ACHN (cell line): ENCODE measurements at regions not wholly inside any gene's neighbourhood (a gene's known extent, or its start where the extent isn't known, plus 50 kb on each side); places are given as distances from the start of the nearest gene placed in this dataset.
A peak's percentile ranks its signal among the peaks of the same experiment; 100 is the strongest.

ENCODE experiments used
- DNase-seq: peaks from one replicate; pipeline ENCODE4 v3.0.0-alpha.2; 2015
- in situ Hi-C: cut with HindIII; loops from 2 replicates; pipeline ENCODE4 v1.10.0; 2017; ENCODE audit warnings: low sequenced_read_pairs, low pct_ligation_motif_present, low pct_unique_long_range_greater_than_20kb

DNA sequence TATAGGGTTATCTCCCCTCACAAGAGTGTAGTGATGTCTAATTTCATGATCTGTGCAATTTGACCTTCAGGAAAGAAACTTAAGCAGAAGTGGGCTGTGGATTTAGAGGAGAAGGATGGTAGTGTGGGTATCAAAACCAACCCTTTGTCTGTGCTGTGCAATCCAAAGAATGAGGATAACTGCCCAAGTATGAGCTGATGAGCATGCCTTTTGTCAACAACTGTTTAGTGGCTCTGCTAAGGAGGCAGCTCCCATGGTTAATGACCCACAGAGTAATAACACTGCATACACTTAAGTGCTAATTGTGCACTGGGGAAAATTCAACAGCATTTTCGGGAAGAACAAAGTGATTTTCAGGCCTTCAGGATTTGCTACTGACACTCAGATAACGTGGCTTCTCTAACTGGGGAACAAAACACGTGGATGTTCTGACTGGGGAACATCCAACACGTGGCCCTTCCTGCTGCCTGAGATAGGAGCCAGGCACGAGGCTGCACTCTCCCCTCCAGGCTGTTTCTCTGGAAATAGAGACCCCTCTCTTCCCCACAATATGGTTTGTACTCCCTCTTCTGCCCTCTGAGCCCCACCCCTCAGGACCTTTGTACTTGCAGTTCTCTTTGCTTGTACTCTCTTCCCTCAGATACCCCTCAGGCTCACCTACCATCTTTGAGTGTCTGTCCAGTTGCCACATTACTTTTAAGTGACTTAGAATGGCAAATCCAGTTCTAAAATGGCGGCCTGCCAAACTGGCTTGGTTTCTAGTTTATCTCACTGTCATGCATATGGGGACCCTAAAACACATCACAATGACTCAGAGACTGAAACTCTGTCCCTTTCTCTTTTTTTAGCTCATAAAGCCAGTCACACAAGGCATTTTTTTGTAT, 234.9 kb upstream of the POU2AF2 start:
- in situ Hi-C loops, result no loop called here
- no peak for DNase-seq

DNA sequence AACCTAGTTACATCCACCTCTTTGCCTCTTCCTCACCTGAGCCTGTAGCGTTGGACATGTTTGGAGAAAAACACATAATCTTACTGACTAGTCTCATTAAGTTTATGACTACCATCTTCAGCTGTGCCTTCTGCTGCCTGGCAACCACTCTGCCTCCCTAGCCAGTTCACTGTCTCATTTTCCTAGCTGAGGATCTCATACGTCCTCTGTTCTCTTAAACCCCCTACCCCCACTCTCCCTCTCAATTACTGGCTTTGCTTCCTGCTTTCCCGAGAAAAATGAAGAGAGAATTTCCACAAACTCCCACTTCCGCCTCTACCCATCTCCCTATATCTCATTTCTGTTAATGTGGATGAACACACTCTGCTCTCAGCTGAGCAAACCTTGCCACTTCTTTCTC, 239.3 kb upstream of the POU2AF2 start:
- in situ Hi-C loops, result no loop called here
- no peak for DNase-seq

DNA sequence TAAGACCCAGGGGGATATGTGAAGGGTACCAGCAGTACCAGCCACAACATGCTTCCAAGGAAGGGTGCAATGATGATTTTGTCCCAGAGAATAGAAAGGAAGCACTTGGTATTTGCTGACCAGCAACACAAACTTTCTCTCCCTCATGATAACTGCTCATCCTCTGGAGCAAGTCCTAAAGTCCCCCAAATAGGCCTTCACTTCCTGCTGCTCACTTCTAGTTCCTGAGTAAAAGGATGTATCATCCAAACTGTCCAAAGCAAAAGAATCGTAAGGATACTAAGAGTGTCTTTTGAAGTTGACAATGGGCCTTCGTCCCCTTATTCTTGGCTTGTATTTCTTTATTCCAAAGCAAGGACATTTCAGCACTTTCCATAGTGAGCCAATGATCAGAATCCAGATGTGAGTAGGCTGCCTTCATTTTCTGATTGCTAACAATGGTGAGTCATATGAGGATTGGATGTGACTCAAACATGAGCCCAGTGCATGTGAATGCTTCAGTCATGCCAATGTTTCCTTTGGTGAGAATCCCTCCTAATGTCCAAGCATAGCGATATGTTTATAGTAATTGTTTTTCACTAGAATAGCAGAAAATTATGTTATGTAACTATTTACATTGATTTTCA, 243.4 kb upstream of the POU2AF2 start:
- DNase-seq, result peak; percentile 2
- in situ Hi-C loops, result no loop called here

DNA sequence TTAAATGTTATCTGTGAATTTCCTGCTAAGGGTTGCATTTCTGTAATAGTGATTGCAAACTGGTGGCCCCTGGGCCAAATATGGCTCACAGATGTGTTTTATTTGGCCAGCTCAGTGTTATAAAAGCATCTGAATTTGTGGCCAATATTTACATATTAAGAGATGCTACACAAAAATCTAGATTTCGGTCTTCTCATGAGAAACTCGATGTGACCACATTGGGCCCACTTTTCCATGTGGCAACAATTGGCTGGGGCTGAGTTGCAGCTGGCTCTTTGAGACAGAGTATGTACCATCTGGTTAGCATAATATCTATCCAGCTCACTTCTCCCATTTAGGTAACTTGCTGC, 244.5 kb upstream of the POU2AF2 start:
- DNase-seq, result no peak
- in situ Hi-C loops, result no loop called here

DNA sequence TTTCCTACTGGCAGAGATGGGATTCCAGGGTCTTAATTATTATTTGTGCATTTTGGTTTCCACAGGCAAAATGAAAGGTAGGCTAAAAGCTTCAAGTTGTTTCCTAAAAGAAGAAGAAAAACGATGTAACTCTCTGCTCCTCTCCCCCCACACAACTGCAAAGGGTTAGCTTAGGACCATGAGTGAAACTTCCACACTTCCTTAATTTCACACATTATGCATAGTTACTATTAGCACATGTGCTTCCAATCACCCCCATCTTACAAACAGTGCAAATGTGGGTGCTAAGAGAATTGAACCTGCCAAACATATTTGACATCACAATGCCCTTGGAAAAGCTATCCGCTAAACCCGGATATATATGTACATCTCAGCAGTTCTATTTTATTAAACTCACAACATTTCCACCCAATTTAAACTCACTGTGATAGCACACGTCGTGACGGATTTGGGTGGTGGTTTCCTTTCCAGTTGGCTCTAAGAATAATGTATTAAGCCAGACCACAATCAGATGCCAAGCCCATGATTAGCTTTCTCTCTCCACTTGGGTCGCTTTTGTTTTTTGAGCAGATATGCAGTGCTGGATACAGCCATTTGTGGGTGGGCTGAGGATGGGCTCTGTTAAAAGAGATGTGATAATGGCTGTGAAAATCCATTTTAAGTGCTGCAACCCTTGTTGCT, 245.0 kb upstream of the POU2AF2 start:
- in situ Hi-C loops, result no loop called here
- DNase-seq, result no peak

DNA sequence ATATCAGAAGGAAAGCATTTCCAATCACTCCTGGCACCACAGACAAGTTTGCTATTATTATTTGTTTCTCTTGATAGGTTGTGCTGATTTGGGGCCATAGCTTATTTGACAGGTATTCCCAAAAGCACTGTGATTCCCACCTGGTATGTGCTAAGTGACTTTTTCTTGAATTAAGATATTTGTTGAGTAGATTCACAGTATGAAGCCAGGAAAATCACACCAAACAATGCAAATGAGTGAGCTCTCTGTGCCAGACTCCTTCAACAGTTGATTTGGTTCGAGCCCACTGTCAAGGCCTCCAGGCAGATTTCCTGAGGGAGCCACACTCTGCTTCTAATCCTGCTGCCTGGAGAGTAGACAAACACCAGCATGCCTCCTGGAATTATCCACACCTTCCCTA, 253.0 kb upstream of the POU2AF2 start:
- no peak for DNase-seq
- in situ Hi-C loops, result no loop called here

DNA sequence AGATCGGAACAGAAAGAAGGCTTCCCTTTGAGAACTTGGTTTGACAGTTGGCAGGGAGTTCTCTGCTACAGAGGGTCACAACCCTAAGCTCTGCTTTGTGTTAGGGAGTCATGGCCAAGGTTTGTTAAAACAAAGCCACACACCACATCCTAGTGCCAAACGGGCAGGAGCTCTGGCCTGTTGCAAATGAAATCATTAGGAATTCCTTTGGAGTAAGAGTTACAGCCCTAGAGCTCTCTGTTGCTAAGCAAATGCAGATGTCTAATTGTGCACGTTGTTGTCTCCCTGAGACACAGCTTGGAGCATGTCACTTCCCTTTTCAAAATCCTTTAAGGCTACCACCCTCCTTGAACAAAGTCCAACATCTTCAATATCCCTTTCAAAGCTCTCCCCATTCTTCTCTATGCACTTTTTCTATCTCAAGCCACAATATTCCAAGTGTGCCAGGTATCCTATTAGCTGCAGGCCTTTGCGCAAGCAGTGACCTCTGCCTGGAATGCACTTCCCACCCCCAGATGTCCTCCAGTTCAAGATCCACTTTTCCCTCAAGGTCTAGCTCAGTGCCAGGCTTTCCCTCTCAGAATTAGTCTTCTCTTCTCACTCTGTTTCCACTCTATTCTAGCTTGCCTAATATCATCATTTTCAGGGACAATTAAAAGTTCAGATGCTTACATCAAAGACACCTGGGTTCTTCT, 253.7 kb upstream of the POU2AF2 start:
- in situ Hi-C loops, result no loop called here
- DNase-seq, result no peak

DNA sequence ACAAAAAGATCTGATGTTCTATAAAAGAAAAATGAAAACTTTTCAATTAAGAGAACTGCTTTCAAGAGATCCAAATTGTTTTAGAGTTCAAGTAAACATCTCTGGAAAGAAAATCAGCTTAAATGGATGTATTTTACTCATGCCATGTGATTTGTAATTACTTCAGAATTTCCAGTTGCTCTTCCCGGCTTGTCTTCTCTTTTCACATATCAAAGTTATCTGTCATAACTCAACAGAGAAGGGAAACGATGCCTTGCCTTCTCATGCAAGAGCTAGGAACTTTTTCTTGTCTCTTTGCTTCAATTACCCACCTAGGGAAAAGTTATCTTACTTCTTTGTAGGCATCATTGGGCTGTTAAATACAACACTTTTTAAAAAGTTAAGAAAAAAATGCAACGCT, 255.2 kb upstream of the POU2AF2 start:
- in situ Hi-C loops, result no loop called here
- DNase-seq, result no peak

DNA sequence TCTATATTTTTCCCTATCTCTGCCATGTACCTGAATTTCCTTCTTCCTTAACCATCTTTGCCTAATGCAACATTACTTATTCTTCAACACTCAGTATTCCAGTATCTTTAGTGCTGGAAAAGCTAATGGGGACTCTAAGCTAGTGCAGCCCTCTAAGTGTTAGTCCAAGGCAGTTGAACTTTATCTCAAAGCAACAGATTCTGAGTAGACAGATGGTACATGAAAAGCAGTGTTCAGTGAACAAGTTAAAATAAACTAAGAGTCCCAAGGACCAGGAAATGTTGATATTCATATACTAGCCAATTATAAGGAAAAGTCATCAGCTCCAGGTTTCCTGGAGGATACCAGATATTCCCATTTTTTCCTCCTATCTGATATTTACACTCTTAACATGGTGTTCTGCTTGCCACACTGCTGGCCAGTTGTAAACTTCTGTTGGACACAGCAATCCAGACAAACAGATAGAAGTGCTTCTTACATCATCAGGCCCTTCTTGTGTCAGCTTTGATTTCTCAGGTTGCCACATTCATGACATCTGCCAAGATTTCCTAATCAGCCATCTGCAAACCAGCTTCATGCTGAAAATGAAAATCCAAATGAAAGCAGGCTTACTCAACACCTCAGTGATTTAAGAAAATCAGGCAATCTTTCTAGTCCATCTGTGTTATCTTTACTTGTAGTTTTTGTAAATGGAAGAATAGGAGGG, 255.9 kb upstream of the POU2AF2 start:
- in situ Hi-C loops, result no loop called here
- no peak for DNase-seq

DNA sequence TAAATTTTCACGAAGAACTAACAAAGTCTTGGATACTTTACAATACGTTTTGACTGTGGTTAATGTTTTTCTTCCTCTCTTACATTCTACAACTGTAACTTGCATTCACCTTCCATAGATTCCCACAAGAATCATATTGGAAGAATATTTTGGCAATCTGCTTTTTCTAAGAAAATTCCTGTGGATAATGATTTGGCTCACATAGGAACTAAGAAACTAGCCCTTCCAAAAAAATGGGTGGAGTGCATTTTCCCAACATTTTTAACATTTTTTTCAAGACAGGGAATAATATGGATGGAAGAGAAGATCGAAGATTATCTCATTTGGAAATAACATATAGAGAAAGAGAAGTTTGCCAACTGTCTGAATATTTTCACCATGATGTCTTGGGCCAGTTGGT, 256.9 kb upstream of the POU2AF2 start:
- DNase-seq, result no peak
- in situ Hi-C loops, result no loop called here

DNA sequence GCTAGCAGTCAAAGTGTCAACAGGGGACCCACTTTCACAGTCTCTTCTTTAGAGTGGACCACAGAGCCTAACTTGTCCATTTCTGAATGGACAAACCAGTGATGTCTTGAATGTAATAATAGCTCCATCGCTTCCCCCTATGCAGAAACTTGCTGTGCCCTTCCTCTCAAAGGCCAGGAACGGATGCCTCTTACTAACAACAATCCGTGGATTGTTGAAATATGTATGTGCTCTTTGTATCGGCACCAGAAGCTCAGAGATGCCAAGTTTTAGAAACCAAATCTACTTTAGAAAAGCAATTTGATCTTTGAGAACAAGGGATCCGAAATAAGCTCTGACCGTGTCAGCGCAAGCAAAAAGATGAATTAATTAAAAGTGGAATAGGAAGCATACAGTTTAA, 259.5 kb upstream of the POU2AF2 start:
- DNase-seq, result no peak
- in situ Hi-C loops, result no loop called here

DNA sequence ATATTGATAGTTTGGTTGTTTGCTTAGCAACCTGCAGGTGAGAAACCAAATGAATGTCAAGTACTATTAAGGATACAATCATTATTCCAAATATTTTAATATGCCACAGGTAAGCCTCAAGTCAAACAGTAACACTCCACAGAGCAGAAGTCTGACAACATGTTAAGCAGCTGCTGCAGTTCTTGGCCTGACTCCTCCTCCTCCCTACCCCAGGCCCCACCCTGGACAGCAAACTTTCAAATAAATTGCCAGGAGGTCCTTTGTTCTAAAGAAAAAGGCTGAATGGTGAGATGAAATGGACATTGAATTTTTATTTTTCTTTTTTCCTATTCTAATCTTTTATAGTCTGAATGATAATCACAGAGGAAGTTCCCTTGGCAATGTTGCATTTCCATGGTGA, 260.0 kb upstream of the POU2AF2 start:
- in situ Hi-C loops, result no loop called here
- no peak for DNase-seq

DNA sequence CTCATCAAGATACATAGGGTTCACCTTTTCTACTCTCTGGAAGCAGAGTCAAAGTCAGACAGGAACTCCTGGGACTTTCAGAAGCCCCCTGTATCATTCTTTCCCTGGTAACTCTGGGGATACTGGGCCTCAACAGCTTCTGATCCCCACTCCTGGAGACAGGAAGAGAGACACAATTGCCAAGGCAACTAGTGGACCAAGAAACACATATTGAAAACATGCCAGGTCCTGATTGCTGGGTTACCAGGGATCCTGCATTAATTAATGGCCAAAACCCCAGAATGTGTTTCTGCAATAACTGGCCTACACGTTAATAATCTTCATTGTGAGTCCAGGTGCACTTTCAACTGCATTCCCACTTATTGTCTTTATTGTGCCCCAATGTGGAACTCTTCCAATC, 260.8 kb upstream of the POU2AF2 start:
- in situ Hi-C loops, result no loop called here
- DNase-seq, result no peak

DNA sequence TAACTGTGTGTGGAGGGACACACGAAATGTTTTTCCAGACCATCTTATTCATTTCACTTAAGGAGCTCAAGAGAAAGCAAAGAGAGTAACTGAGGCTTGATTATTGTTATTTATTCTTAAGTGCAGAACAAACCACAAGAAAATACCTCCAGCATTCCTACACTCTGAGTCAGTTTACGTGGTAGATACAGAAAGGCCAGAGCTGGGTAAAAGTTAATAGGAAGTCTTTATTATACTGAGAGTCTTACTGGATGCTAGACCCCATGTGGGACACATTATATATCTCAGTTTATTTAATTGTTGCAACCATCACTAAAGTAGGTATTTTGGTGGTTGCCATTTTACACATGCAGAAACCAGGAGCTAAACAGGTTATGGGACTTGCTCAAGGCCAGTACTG, 261.4 kb upstream of the POU2AF2 start:
- in situ Hi-C loops, result no loop called here
- peak; percentile 72 for DNase-seq

DNA sequence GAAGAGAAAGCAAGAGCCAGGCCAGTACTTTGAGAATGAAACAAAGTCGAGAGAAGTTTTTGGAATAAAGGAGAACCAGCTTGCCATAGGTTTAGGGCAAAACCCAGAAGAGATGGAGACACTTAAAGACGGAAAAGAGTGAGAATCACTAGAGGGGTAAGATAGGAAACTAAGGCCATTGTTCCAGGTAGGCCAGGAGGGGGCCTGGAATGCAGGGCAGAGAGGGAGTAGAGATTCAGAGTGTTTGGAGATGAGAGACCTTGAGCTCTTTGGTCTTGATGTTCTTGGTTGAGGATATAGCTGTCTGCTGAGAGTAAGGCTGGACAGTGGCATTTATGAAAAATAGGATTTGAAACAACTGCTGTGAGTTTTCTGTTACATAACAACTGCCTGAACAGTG, 263.3 kb upstream of the POU2AF2 start:
- no peak for DNase-seq
- in situ Hi-C loops, result no loop called here

DNA sequence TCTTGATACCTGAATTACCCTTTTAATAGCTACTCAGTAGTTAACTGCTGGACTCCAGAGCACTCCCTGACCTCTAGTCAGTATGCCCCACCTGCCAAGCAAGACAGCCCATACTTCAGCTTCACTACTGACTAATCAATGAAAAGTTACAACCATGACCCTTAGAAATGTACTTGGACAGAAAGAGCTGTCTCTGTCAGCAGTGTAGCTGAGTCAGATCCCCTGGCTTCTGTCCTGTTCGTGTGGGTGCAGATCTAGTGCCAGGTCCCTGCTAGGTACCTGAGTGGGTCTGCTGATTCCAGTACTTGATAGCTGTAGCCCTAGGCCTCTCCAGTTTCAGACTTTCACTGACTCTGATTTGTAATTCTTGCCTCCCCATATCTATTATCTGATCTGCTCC, 265.8 kb upstream of the POU2AF2 start:
- in situ Hi-C loops, result no loop called here
- DNase-seq, result no peak

DNA sequence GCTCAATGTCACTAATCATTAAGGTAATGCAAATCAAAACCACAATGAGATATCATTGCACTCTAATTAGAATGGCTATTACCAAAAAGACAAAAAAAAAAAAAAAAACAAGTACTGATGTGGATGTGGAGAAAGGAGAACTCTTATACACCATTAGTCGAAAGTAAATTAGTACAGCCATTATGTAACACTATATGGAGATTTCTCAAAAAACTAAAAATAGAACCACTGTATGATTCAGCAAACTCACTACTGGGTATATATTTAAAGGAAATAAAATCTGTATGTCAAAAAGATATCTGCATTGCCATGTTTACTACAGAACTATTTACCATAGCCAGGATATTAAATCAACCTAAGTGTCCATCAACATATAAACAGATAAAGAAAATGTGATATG, 265.4 kb upstream of the ARHGAP20 start:
- no peak for DNase-seq
- in situ Hi-C loops, result no loop called here

DNA sequence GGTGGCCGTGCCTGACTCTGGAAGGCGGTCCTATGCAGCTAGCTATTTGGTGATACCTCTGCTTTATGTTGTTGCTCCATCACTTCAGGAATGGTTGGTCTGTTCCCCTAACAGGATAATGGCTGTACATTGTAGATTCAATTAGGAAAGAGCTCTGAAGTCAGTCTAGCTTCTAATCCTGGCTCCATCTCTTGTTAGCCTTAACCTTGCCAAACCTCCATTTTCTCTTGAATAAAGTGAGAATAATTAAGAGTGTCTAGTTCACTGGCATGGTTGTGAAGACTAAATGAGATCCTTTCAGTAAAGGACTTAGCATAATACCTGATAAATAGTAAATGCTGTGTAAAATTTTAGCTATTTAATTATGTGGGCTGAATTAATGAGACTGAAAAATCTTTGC, 262.5 kb upstream of the ARHGAP20 start:
- in situ Hi-C loops, result no loop called here
- DNase-seq, result no peak
